ENCODE measurements at regions not wholly inside any gene's neighbourhood (a gene's known extent, or its start where the extent isn't known, plus 50 kb on each side); places are given as distances from the start of the nearest gene placed in this dataset.

- no peak overlapping the region for H3K4me3 Mint-ChIP-seq
- peaks cover 16% of the 10 kb centered on the region for H3K9me3 Mint-ChIP-seq
- no peak overlapping the region for H3K27ac Mint-ChIP-seq
- no peaks in the 10 kb centered on the region for H3K27me3 Mint-ChIP-seq (ENCODE audit: insufficient read depth)
- no peak for DNase-seq
- TF ChIP-seq CTCF (IDR thresholded peaks at IDR 0.05) = no peak
- H3K36me3 Mint-ChIP-seq (ENCODE audit: low read depth) = no peaks in the 10 kb centered on the region
- H3K4me1 Mint-ChIP-seq (ENCODE audit: low read depth) = no peaks in the 10 kb centered on the region
These were observed 757.0 kb downstream of the TRAM1L1 start for GRCh38 chr4:116328261-116328860.

GRCh38 chr4:116323606-116324005 is 761.8 kb downstream of the TRAM1L1 start:
- TF ChIP-seq CTCF (IDR thresholded peaks at IDR 0.05) = no peak
- Mint-ChIP-seq H3K27me3 (ENCODE audit: insufficient read depth) (no peaks in the 10 kb centered on the region), H3K9me3 (peaks cover 16% of the 10 kb centered on the region), H3K36me3 (ENCODE audit: low read depth) (no peaks in the 10 kb centered on the region), H3K4me1 (ENCODE audit: low read depth) (no peaks in the 10 kb centered on the region), H3K27ac (no peak overlapping the region), H3K4me3 (no peak overlapping the region)
- no peak for DNase-seq

GRCh38 chr4:116321471-116321870 is 763.9 kb downstream of the TRAM1L1 start:
- no peak for DNase-seq
- Mint-ChIP-seq H3K4me3 (no peak overlapping the region), H3K27me3 (ENCODE audit: insufficient read depth) (no peaks in the 10 kb centered on the region), H3K9me3 (peaks cover 16% of the 10 kb centered on the region), H3K36me3 (ENCODE audit: low read depth) (no peaks in the 10 kb centered on the region), H3K4me1 (ENCODE audit: low read depth) (no peaks in the 10 kb centered on the region), H3K27ac (no peak overlapping the region)
- TF ChIP-seq CTCF (IDR thresholded peaks at IDR 0.05) = no peak

GRCh38 chr4:116320859-116321258 is 764.5 kb downstream of the TRAM1L1 start:
- peaks cover 16% of the 10 kb centered on the region for H3K9me3 Mint-ChIP-seq
- H3K27ac Mint-ChIP-seq = no peak overlapping the region
- H3K36me3 Mint-ChIP-seq (ENCODE audit: low read depth) = no peaks in the 10 kb centered on the region
- H3K27me3 Mint-ChIP-seq (ENCODE audit: insufficient read depth) = no peaks in the 10 kb centered on the region
- H3K4me3 Mint-ChIP-seq = no peak overlapping the region
- TF ChIP-seq CTCF (IDR thresholded peaks at IDR 0.05) = no peak
- DNase-seq = no peak
- no peaks in the 10 kb centered on the region for H3K4me1 Mint-ChIP-seq (ENCODE audit: low read depth)

- Mint-ChIP-seq H3K4me1 (ENCODE audit: low read depth) (no peaks in the 10 kb centered on the region), H3K36me3 (ENCODE audit: low read depth) (no peaks in the 10 kb centered on the region; the same call in 1 of the 2 replicates), H3K9me3 (peaks cover 28% of the 10 kb centered on the region), H3K4me3 (no peak overlapping the region), H3K27ac (no peak overlapping the region), H3K27me3 (ENCODE audit: insufficient read depth) (peaks cover 2% of the 10 kb centered on the region; the same call in 1 of the 2 replicates)
- DNase-seq = no peak
- TF ChIP-seq CTCF (IDR thresholded peaks at IDR 0.05) = no peak
These were observed 781.6 kb downstream of the TRAM1L1 start for GRCh38 chr4:116303736-116304188.

All from HFFc6 (cell line).